Skin of body (tissue), 1 donor: ENCODE measurements at regions not wholly inside any gene's neighbourhood (a gene's known extent, or its start where the extent isn't known, plus 50 kb on each side); places are given as distances from the start of the nearest gene placed in this dataset.

ENCODE experiments used
- DNase-seq: peaks from one replicate; lab custom pipeline; 2025; lab: John Stamatoyannopoulos, UW

DNA sequence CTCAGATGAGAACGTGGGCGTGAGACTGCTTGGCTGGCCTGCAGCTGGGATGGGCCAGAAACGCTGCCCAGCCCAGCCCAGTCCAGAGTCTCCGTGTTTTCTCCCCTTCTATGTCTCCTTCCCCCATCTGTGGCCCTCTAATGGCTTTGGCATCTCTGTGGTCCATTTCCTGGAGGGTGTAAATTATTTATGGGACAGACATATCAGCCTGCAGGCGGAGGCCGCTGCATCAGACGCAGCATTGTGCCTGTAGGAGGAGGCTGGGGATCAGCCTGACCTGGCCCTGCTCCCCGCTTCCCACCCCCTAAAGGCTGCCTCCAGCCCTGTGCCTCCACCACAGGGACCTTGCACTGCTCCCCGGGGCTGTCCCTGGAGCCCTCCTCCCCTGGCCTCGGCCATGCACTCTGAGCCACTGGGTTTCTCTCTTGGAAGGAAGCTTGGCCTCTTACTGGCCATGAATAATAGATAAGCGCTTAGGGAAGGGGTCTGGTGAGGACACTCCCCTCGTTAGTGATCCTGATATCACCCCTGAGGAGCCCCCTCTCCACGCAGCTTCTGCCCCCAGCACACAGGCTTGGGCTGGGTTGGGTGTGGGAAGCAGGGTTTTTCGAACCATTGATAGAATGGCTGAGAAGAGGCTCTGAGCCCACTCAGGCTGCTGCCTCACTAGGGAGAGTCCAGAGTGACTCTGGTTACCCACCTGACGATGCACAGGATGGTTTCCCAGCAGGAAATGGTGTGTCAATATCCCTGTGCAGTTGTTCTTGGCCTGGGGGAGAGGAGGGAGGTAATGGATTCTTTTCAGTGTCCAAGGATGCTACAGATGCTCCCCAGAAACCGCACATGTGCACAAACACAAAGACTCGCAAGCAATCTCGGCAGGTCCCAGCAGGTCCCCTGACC lies 185.5 kb downstream of the MYCN start:
- no peak for DNase-seq

DNA sequence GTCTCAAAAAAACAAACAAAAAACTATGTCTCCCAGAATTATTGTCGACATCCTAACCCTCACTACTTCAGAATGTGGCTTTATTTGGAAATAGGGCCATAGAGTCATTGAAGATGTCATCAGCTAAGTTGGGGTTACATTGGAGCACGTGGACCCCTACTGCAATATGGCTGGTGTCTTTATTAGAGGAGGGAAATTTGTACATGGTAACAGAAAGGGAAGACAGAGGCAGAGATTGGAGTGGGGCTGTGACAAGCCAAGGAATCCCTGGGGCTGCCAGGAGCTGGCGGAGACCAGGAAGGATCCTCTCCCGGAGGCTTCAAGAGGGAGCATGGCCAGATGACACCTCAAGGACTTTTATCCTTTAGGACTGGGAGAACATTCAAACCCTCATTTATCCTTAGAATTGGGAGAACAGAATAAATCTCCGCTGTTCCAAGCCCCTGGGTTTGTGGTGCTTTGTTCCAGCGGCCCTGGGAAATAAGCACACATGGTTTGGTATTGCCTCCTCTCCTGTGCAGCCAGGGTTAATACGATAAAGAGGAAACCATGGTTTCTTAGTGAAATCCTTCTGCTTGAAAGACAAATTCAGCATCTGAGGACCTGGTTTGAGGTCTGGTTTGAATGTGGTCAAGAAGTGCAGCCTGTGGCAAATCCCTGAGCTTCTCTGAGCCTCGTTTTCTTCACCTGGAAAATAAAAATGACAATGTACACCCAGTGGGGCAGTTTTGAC lies 184.7 kb downstream of the MYCN start:
- DNase-seq, result no peak

DNA sequence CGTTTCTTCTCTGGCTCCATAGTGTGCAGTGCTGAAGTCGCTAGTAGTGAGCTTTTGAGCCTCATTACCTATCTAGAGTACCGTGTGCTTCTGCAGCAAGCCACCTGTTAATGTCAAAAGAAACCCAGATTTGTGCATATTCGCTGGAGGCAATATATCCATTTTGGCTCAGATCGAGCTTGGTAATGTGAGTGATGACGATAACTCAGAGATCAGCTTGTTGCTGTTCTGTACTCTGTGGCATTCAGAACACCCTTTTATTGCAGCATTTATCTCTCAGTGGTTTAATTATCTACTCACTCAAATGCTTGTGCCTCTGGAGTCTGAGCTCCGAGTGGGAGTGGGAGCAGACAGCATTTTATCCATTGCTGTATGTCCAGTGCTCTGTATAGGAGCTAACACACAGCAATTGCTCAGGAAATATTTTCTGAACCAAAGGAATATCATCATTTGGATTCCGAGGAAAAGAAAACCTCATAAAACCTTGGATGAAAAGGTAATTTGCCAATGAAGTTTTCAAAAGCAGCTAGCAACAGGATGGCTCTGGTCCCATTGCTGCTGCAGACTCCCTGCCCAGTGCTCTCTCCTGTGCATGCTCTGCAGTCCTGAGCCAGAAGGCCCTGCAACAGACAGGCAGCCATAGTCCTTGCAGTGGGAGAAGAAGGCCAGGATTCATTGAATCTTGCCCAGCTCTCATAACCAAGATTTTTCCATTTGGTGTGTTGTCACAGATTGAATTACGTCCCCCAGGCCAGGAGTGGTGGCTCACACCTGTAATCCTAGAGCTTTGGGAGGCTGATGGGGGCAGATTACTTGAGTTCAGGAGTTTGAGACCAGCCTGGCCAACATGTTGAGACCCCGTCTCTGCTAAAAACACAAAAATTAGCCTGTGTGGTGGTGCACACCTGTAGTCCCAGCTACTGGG lies 183.8 kb downstream of the MYCN start:
- no peak for DNase-seq

DNA sequence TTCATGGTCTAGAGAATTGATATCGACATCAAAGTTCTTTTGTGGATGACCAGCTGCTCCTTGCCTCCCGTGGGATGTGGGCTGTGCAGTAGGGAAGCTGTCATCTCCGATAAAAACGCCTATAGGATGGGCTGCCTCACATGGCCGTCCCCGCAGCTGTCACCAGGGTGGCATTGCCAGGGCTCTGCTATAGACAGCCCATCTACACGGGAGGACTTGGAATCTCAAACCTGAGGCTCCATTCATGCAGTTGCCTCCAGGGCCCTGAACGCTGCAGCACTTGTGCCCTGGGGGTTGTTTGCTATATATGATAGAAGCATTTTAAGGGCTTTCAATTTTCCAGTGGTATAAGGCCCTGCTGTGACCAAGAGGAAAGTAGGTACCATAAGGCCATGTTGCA lies 183.1 kb downstream of the MYCN start:
- DNase-seq, result no peak

DNA sequence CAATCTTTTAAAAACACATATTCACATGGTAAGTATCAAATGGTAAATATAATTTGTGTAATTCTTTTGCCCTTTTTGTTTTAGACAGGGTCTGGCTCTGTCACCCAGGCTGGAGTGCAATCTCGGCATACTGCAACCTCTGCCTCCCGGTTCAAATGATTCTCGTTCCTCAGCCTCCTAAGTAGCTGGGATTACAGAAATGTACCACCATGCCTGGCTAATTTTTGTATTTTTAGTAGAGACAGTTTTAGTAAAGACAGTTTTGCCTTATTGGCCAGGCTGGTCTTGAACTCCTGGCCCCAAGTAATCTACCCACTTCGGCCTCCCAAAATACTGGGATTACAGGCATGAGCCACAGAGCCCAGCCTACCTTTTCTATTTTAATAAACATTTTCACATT lies 182.2 kb downstream of the MYCN start:
- no peak for DNase-seq

DNA sequence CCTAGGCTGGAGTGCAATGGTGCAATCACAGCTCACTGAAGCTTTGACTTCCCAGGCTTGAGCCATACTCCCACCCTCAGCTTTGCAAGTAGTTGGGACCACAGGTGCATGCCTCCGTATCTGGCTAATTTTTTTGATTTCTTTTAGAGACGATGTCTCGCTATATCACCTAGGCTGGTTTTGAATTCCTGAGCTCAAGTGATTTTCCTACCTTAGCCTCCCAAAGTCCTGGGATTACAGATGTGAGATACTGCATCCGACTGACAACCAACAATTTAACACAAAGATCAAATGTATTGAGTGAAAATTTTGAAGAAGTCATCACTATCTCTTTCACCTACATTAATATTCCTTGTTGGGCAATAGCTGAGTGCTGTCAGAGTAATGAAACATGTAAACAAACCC lies 181.6 kb downstream of the MYCN start:
- no peak for DNase-seq

DNA sequence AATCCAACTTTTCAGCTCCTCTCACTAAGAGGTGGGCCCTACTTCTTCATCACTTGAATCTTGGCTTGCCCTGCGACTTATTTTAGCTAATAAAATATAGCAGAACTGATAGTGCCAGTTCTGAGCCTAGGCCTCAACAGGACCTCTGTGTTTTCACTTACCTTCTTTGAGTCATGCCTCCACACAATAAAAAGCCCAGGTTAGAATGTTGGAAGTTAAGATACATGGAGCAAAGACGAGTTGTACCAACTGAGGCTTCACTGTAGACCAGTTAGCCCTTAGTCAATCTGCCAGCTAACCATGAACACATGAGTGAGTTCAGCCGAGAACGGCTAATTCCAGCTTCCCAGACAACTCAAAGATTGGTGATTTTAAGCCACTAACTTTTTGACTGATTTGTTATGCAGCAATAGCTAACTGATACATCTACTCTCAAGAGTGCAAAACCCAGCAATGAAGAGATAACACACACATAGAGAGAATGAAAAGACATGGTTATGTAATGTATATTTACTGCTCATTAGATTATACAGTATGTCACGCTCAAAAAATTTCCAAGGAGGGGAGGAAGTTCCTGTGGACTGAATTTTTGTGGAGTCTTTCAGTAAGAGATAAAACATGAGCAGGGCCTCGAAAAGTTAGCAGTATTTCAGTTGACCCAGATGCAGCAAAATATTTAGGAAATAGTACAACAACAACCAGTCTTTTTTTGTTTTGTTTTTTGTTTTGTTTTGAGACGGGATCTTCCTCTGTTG lies 181.1 kb downstream of the MYCN start:
- DNase-seq, result no peak

DNA sequence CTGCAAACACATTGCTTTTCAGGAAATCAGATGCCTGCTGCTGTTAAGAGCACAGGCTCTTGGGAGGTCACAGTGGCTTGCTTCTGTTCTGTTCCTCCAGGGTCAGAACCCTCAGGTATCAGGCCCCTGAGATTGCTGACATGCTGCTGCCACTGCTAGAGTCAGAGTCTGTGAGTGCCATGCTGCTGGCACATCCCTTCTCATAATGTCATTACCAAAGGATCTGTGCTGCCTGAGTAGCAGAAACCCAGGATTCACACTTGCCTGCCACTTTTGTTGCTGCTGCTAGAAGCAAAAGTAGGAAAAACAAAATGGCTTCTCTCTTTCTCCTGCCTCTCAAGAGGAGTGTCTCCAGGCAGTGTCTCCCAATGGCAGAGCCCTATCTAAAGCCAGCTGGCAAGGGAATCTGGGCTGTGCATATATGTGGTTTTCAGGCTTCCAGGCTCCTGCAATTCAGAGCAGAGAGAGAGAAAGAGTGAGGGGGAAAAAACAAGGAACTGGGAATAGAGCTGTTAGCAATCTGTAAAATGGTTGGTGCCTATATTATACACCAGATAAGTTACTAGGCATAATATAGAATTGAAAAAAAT lies 180.3 kb downstream of the MYCN start:
- no peak for DNase-seq

DNA sequence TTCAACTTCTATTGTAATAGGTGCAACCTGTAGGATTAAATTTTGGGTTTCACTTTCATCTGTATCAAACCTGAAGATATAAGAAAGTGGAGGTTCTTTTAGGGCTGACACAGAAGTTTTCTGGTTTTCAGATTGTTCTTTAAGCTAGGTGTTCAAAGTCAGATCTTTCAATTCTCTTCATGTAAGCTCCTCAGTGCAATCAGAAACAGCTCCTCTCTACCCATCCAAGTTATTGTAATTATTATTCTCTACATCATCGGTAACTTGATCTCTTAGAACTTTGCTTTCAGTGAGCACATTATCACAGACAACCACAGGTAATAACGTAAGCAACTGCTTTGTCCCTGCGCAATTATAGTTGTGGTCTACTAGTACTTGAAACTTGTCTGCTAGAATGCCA lies 179.4 kb downstream of the MYCN start:
- DNase-seq, result no peak

DNA sequence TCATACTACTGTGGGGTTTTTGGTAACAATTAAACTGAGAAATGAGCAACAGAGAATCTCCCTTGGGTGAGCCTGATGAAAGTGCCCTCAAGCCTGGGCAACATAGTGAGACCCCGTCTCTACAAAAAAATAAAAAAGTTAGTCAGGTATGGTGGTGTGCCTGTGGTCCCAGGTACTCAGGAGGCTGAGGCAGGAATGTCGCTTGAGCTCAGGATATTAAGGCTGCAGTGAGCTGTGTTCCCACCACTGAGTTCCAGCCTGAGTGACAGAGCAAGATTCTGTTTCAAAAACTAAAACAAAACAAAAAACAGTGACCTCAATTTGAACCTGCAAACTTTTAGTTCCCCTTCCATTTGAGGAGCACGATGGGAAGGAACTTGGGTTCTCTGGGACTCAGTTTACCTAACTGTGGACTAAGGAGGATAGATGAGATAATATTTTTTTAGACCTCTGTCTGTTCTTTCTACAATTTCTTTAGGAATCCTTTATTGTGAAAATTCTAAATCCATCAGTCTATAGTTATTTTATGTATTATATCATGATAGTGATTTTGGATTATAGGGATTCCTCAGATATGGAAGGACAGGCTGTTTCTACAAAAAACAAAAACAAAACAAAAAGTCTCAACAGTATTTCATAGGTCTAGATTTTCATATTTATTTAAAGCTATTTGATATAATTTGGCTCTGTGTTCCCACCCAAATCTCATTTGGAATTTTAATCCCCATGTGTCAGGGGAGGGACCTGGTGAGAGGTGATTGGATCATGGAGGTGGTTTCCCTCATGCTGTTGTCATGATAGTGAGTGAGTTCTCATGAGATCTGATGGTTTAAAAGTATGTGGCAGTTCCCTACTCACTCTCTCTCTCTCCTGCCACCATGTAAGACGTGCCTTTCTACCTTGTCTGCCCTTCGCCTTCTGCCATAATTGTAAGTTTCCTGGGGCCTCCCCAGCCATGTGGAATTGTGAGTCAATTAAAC lies 178.6 kb downstream of the MYCN start:
- no peak for DNase-seq

DNA sequence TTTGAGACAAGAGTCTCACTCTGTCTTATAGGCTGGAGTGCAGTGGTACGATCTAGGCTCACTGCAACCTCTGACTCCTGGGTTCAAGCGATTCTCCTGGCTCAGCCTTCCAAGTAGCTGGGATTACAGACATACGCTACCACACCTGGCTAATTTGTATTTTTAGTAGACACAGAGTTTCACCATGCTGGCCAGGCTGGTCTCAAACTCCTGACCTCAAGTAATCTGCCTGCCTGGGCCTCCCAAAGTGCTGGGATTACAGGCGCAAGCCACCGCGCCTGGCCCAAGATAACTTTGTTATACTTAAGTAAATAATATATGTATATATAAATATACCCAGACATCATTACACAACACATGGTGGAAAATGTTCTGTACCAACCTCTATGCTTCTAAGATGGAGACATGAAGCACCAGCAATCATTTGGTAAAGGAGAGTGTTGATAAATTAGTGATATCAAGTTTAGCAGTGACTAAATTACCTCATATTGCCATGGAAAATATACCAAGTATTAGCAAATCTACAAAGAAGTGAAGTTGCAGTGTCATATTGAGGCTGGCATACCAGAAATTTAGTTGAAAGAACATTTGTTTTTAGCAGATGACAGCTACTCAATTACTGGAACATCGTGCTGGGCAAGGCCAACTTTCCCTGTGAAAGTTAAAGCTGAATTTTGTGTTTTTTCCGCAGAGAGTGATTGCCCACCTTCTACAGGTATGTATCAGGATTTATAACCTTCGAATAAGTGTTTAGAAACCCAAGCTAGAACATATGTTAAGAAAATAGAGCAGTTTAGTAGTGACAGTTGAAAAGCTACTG lies 177.7 kb downstream of the MYCN start:
- DNase-seq, result no peak

DNA sequence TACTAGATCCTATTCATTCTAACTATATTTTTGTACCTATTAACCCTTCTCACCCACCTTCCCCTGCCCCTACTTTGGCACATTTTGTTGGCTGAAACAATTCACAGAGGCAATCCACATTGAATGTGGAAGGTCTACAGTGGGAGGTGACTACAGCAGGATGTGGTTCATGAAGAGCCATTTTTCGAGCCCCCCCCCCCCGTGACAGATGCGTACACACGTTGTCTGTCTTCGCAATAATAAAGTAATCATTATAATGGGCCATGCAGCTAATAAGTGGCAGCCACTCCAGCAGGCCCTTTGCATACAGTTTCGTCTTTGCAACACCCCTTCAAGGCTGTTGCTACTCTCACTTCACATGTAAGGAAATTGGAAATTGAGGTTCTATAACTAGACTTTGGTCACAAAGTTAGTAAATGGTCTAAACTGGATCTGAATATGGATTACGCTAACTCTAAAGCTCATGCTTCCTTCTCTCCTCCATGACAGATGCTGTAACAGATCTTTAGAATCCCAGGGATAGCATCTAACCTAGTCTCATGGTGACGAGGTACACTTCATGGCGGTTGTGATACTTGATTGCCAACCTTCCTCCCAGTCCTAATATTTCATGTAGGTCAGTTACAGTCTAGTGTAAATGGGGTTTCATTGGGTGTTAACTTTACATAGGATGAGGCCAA lies 176.8 kb downstream of the MYCN start:
- no peak for DNase-seq

DNA sequence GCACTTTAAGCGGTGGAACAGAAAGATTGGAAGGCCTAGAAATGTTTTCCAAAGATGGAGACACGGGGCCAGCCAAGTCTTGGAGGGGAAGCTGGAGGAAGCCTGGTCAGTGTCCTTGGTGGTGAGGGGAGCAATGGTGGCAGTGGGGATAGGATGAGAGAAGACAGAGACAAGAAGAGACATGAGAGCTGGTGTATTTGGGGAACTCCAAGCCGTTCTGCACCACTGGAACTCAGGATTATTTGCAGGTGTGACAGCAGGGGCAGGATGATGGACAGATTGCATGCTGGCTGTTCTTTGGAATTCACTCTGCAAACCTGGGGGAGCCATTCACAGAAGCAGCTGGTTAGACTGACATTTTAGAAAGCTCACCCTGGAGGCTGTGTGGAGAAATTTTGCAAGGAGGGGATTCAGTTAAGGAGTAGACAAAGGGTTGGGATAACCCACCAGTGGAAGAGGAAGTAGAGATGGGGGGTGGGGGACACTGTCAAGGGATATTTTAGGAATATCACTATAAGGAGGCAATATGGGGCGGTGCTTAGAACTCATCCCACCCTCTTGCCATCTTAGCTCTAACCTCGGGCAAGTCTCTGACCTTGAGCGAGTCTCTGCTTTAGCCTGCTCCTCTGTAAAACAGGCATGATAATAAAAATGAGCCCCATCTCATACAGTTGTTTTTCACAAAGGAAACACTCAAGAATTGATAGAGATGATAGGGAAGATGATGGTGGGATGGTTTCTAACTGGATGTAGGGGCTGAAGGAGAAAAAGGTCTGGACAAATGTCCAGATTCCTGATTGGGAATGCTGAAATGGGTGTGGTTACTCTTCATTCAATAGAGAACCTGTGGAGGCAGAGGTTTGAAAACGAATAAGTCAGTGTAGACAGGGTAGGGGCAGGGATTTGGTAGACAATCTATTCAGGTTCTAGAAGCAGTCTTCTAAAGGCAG lies 175.8 kb downstream of the MYCN start:
- DNase-seq, result no peak

DNA sequence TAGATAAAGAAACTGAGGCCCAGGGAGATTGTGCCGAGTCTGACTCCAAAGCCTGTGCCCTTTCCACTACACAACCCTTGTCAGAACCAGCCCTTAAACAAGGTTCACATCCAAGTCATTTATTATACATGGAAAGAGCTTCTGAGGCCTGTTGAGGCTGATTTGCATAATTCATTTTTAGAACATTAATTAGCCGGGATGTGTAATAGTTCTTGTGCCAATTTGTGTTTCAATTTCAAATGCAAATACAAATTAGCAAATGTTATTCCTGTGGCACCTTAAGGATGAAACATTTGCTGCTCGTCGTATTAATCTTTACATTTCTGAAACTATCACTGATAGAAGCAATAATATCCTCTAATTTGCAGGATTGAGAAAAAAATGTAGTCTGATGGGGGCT lies 174.9 kb downstream of the MYCN start:
- DNase-seq, result no peak

DNA sequence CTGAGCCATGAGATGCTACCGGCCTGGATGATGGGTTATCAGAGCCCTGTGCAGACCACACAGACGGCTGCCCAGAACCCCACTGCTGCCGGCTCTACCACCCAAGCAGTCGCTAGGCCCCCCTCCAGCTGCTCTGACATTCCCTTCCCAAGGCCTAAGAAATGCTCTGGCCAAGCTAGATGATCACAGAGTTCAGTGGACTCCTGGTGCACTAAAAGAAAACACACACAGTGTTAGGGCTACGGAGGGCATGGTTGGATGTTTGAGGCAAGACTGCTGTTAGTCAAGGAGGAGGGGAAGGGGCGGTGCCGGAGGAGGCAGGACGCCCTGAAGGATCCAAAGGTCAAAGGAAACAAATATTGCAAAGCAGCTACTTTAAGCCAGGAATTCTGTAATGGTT lies 174.5 kb downstream of the MYCN start:
- no peak for DNase-seq

DNA sequence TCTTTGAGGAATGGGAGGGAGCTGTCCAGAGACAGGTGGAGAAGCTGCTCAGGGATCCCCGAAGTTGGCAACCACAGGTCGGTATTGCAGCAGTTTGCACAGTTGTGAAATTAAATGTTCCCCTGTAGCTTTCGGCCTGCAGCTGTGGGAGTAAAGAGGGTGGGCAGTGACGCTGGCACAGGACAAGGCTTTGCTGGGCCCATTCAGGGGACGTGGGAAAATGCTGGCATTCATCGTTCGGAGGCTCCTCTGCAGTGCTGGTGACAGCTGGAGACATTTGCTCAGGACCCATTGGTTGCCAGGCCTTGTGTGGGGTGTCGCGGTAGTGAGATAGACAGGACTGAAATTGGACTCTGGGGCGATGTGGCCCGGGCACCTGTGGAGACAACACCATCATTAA lies 173.7 kb downstream of the MYCN start:
- no peak for DNase-seq

DNA sequence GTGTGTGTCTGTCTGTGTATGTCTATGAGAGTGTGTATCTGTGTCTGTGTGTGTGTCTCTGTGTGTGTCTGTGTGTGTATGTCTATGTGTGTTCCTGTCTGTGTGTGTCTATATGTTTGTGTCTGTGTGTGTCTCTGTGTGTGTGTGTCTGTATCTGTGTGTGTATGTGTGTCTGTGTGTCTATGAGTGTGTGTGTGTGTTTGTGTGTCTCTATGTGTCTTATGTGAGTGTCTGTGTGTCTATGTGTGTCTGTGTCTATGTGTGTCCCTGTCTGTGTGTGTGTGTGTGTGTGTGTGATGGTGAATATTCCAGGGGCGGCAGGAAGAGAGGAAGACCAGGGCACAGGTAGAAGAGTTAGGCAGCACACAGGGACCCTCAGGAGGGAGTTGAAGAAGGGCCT lies 173.2 kb downstream of the MYCN start:
- DNase-seq, result no peak
